ENCODE measurements at regions not wholly inside any gene's neighbourhood (a gene's known extent, or its start where the extent isn't known, plus 50 kb on each side); places are given as distances from the start of the nearest gene placed in this dataset.

- TF ChIP-seq POLR2A (IDR thresholded peaks at IDR 0.05) (no peak), CTCF (IDR thresholded peaks at IDR 0.05) (no peak), POLR2AphosphoS5 (IDR thresholded peaks at IDR 0.05; ENCODE audit: insufficient read depth in 1 of 2, low read depth in 1 of 2) (no peak)
Observed at GRCh38 chr7:81197266-81197665, 278.4 kb upstream of the SEMA3C start.
